HG03095 (cell line): ENCODE measurements at regions not wholly inside any gene's neighbourhood (a gene's known extent, or its start where the extent isn't known, plus 50 kb on each side); places are given as distances from the start of the nearest gene placed in this dataset.

Source experiments
- ATAC-seq: cut with Tn5 transposase; IDR thresholded peaks from one replicate; pipeline ENCODE4 v1.9.1; 2021; ENCODE audit warnings: moderate library complexity; ENCODE audit not compliant: unreplicated experiment

DNA sequence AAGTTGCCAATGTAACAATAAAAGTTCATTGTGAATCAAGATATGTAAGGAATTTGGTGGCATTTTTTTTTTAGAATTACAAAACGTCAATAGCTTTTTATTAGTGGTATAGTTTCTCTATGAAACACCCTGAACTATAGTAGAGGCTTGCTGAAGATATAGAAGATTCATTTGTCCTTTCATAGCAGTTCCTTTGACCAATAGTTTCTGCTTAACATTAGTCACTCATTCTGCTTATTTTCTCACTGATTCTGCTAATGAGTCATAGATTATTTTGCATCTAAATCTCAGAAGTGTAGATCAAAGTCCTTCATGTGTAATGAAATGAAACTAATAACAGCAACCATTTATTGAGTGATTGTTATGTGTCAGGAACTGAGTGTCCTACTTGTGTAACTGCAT, 205.0 kb upstream of the TET2 start:
- peak; percentile 48 for ATAC-seq

DNA sequence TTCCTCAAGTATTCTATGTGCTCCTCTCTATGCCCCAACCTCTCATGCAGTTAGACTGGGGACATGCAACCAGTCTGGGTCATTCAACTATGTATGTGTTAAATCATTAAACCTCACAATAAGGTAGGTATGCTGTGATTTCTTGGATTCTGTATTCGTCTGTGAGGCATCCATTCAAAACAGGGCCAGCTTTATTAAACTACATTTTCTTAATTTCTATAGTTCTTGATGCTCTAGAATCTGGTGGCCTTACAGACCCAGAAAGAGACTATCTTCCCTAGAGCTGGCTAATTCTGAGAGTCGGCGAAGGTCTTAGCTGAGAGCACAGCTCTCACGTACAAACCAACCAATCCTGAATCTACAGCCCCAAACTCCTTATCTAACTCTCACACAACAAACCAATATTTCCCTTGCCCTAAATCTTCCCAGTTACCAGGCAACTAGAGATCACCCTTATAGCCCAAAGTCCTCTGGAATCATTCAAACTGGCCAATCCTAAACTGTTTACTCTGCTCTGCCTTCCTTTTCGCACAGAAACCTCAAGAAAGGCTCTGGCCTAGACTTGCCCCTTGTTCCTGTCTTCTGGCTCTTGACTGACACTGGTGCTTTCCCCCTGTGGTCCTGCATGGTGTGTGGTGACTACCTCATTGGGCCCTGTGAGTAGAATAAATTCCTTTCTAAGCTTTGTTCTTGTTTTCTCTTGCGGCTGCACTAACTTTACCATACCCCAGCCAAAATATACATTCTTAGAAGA, 203.5 kb upstream of the TET2 start:
- no peak for ATAC-seq

DNA sequence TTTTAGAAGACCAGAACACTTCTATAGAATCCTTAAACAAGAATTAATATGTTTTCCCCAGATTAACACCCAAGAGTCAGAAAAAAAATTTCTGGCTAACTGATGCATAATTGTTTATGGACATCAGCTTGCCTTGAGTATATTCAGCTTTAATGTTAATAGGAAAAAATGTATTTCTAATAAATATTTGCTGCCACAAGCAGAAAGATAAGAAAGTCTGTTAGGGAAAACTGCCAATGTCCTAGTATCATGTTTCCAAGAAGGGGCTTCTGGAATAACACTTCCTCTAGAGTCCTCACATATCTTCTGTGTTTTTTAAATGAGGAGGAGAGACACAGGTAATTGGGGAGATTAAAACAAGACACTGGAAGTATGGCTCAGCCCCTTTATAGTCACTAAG, 202.1 kb upstream of the TET2 start:
- ATAC-seq: no peak

DNA sequence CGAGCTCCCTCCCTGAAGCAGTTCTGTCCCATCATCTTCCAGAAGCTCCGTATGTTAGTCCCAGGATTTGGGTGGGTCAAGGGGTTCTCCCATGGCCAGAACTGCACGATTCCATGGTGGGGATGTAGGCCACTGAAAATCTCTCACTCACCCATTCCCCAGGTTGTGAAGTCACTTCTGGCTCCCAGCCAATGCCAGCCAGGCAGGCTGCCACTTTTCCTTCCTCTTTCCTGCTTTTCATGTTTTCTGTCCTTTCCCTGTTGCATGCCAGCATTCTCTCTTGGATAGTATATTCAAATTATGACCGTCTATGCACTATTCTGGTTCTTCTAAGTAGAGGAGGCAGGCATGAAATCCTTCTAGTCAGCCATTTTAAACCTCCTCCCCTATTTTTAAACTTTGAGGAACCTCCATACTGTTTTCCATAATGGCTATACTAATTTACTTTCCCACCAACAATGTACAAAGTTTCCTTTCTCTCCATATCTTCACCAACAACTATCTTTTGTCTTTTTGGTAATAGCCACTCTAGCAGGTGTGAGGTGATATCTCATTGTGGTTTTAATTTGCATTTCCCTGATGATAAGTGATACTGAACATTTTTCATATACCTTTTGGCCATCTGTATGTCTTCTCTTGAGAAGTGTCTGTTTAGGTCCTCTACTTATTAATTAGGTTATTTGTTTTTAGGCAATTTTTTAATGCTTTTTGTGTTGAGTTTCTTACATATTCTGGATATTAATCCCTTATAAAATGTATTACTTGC, 182.1 kb upstream of the TET2 start:
- no peak for ATAC-seq

DNA sequence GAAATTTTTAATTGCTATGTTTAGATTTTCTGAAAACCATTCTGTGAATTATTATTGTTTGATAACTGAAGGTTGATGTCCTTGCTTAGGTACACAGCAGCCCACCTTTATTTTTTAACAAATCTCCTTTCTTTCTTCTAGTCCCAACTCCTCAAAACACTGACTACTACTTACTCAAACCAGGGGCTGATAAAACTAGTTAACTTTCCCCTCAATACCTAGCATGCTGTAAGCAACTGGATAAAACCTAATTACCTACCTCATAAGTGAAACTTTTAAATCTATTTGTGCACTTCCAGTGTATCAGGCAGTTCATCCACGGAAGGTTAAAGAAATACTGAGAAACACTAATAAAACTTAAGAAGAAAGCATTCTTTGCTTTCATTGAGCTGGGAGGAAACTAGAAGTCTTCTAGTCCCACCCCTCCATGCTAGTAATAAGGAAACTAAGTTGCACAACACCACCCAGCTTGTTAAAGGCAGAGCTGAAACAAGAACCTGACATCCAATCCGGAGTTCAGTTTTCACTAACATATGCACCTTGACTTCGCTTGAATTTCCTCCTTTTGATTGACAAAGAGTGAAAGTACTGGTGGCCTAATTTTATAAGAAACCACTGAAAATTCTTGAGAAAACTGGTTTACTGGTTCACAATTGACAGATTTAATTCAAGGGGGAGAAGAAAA, 180.2 kb upstream of the TET2 start:
- ATAC-seq: peak; percentile 97

DNA sequence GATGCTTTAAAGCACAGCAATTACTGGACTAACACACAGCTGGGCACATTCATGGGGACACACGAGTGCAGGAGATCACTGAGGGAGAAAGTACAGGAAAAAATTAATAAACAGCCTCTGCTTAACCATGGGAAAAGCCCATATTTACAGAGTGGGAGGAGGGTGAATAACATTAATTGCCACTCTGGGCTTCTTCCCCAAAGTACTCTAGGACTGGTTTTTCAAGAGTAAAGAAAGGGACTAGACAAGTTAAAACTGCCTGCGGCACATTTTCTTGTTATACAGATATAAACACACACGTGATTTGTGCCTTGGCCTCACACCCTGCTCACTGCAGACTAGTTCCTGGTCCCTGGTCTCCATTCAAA, 179.7 kb upstream of the TET2 start:
- peak; percentile 23 for ATAC-seq

DNA sequence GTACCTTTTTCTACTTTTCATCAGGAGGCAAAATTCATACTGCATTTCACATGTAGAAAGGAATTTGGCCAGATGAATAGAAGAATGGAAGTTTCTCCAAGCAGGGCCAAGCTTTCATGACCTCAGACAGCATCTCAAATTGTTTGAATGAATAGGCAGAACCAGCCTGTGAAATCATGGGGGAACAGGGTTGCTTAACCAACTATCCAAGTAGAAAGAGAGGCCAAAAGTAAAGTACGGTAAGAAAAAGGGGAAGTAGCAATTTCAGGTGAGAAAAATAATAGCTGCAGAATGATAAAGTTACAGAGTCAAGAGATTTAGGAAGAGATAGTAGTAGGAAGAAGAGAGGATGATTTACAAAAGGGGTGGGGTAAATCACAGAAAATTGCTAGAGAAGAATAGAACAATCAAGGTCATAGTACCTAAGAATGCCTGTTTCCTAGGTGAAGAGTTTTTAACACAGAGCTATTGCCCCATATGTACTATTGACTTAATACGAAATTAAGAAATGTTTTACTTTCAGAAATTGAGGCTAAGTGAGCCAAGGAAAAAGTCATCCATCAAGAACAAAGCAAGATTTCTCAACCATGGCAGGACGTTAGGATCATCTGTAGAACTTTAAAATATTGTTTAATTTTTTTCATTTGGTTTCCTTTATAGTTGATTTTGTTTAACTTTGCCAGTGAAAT, 177.1 kb upstream of the TET2 start:
- no peak for ATAC-seq

DNA sequence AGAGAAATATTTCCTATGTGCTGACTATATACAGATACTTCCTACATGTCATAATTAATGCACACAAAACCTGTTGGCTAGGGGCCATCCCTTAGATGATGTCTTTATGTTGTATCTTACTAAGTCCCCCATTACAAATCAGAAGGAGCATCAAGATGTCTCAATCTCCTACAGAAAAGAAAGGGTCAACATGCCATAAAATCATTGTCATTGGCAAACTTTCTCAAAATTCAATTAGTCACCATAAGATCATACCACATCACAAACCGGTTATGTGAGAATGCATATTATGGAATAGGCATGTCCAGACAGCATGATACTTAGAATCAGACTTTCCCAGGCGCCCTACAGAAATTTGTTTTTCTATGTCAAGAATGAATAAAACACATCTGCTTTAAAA, 175.2 kb upstream of the TET2 start:
- ATAC-seq: no peak

DNA sequence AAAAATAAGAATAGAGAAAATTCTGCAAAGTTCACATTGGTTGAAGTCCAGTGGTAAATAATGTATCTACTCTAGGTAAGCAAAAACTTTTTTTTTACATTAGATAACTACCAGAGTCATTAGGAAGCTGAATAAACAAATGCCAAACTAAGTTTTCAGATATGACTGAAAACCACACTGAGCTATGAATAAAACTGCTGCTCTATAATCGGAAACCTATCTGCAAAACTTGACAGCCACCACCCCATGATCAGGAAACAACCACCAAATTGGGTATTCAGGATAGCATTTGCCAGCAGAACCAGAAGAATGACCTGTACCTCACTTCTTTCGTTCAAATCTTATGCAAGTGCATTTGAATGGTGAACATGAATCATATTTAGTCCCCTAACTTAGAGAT, 173.0 kb upstream of the TET2 start:
- ATAC-seq: peak; percentile 33

DNA sequence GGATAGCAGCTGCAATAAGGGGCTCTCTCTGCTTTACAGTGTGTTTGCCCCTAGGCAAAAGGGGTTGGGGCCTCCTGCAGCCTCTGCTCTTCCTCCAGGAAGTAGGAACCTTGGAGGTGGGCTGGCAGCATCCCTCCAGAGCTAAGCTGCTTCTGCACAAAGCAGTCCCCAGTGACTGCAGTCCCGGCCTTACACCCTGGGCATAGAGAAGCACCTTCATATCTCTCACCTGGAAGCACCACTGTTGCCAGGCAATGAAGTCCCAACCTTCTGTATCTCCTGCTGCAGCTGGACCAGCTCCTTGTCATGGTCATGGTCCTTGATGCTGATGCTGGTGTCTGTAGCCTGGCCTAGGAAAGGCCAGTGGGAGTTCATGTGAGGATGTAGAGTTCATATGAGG, 171.1 kb upstream of the TET2 start:
- no peak for ATAC-seq

DNA sequence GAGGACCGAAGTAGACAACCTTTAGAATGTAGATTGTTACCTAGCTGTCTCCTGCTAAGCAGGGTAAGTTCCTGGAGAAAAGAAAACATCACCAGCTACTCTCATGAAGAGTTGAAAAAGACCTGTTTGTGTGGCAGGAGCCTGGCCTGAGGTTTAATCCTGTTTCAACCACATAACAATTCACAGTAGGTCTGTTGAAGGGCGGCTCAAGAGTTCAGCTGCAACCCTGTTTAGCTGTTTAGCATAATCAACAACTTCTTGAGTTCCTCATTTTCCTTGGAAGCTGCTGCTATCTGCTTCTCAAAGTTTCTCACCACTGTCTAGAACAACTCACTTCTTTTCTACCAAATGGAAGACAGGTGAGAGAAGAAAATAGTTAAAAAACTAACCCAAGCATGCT, 170.4 kb upstream of the TET2 start:
- ATAC-seq: no peak

DNA sequence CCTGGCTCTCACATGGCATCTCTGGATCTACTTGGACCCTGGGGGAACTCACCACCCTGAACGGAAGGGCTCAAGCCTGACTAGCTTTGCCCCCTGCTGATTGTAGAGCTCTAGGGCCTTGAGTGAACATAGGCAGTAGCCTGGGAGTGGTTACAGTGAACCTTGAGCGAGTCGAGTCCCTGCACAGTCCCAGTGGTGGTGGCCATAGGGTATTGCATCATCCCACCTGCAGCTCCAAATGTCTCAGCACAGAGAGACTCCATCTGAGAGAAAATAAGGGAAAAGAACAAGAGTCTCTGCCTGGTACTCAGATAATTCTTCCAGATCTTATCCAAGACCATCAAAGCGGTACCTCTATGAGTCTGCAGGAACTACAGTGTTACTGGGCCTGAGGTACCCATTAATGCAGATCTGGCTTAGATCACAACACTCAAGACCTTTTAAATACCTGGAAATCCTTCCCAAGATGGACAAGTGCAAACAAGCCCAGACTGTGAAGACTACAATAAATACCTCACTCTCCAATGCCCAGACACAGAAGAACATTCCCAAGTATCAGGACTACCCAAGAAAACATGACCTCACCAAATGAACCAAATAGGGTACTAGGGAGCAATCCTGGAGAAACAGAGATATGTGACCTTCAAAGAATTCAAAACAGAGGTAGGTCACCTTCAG, 167.5 kb upstream of the TET2 start:
- ATAC-seq: no peak

DNA sequence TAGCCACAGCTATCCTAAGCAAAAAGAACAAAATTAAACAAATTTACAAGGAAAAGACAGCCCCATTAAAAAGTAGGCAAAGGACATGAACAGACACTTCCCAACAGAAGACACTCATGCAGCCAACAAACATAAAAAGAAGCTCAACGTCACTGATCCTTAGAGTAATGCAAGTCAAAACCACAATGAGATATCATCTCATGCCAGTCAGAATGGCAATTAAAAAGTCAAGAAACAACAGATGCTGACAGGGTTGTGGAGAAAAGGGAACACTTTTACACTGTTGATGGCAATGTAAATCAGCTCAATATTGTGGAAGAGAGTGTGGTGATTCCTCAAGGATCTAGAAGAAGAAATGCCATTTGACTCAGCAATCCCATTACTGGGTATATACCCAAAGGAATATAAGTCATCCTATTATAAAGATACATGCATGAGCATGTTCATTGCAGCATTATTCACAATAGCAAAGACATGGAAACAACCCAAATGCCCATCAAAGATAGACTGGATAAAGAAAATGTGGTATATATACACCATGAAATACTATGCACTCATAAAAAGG, 163.0 kb upstream of the TET2 start:
- ATAC-seq: no peak

DNA sequence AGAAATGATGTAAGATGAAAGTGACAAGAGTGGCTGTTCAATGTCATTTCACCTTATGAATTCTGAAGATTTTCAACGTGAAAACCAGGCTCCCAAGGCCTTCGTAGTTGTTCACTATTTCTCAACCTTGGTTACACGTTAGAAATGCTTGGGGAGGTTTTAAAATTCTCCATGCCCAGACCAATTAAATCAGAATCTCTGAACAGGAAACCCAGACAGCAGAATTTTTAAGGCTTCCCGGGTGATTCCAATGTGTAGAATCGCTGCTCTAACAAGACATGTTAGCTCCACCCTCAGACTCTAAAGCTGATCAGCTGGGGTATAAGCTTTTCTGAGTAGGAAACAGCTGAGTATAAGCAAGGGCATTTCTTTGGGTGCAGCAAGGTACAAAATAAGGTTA, 160.4 kb upstream of the TET2 start:
- no peak for ATAC-seq

DNA sequence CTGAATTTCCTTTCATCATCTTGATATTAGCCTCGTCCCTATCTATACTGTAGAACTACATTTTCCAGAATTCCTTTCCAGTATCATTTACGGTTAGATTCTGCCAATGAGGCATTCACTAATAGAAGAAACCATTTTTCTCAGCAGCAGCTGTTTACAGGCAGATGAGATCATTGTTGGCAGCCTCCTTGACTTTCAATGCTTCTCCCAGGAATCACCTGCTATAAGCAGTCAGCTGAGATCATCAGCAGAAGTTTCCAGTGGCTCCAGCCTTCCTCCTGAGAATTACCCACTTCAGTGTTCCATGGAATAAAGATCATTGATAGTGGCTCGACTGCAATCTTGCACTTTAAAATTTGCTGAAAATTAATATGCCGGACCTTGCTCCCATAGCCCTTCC, 157.3 kb upstream of the TET2 start:
- no peak for ATAC-seq

DNA sequence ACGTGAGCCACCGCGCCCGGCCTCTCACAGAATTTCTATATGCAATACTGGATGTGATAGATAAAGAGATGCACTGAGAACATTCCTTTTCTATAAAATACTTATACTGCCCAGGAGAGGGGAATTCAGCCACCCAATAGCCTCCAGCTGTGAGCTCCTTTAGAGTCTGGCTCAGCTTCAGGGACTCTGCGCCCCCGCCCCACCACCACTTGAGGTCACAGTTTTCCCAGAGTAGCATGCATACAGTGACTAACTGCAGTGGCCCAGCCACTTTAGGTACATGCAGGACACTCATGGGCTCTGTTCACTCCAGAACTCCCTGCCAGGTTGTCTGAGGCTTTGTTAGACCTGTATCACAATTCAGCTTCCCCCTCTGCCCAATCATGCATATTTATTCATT, 144.4 kb upstream of the TET2 start:
- ATAC-seq: no peak

DNA sequence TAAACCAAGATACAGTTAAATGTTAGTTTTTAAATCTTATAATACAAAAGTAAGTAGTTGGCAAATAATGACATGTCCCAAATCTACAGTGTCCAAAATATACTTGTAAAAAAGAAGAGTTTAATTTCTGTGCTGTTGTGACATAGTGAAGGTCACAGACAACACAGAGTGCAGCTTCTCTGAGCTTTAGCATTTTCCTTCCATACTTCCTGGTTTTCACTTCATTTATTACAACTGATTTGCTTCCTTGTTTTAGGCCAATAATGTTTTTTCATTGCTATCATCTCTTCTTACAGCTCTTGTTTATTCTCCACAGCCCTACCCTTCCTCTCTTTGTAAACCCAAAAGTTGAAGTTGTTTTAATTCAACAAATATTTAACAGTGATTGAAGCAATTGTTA, 132.4 kb upstream of the TET2 start:
- ATAC-seq: no peak

DNA sequence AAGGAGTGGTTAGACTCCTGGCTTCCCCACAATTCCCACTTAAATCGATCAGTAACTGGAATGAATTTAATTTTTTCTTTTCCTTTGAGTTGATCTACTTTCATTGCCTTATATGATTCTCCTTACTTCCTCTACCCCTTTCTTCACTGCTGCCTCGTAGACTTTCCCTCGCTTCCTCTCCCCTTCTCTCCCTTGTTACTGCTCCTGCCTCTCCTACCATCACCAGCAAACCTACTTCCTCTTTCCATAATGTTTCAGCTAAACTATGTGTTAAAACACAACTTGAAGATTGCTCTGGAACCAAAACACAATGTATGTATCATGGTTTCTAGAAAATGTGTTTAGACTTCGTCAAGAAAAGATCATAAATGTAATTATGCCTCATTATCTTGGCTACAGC, 132.0 kb upstream of the TET2 start:
- no peak for ATAC-seq

DNA sequence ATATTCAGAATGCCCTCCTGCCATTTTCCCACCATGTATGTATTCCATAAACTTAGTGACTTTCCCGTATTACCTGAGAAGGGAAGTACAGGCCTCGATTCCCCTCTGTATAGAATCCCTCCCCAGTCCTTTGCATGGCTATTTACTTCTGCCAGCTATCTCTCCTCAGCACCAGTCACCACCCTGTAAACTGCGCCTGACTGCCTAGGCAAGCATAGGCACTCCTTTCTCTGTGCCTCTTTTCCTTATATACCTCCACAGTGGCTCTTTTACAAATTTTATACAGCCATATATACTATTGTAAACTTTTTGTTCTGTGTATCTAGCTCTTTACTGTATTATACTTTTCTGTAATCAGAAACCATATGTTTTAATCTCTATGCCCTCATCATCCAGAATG, 130.9 kb upstream of the TET2 start:
- no peak for ATAC-seq

DNA sequence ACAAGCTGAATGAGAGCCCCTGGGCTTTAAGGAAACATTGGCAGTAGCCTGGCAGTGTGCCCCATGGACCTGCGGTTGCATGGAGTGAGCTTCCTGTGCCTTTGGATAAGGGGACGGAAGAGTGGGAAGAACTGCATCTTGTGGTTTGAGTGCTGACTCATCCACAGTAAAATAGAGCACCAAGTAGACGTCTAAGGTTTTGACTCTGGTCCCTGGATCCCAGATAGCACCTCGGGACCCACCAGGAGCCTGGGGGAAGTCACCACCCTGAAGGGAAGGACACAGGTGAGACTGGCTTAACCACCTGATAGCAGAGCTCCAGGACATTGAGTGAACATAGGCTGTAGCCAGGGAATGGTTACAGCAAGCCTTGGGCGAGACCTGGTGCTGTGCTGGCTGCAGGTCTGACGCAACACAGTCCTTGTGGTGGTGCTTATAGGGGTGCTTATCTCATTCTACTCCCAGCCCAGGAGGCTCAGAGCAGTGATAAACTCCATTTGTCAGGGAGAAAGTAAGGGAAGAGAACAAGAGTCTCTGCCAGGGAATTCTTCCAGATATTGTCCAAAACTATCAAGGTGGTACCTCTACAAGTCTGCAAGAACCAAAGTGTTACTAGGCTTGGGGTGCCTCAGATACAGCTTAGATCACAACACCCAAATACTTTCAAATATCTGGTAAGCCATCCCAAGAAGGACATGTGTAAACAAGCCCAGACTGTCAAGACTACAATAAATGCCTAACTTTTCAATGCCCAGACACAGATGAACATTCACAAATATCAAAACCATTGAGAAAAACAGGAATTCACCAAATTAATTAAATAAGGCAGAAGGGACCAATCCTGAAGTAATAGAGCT, 123.6 kb upstream of the TET2 start:
- ATAC-seq: no peak
